ENCODE measurements at regions not wholly inside any gene's neighbourhood (a gene's known extent, or its start where the extent isn't known, plus 50 kb on each side); places are given as distances from the start of the nearest gene placed in this dataset.

DNA sequence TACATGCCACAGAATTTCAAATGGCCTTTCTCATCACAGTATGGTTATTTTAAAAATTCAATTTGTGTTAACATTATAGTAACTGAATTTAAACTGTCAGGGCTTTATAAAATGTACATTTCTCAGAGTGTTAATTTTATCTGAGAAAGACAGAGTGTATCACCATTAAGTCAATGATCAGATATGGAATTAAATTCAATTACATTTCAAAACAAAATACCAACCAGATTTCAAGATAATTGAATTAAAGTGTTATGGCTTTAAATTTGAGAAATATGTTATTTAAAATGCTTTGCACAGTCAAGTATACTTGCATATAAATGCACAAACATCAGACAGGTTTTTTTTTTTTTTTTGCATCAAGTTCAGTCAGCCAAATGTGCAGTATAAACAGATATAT, 1574.4 kb downstream of the BRINP3 start:
- TF ChIP-seq POLR2AphosphoS5 (IDR thresholded peaks at IDR 0.05), result no peak
- TF ChIP-seq CTCF (IDR thresholded peaks at IDR 0.05), result no peak

Measured in sigmoid colon (tissue), 4 donors.